ENCODE measurements at regions not wholly inside any gene's neighbourhood (a gene's known extent, or its start where the extent isn't known, plus 50 kb on each side); places are given as distances from the start of the nearest gene placed in this dataset.
"Not testable (repeated sequence)": the region's sequence is repeated elsewhere in the genome, so short reads cannot be mapped to it uniquely, and the experiment has no call there.

DNA sequence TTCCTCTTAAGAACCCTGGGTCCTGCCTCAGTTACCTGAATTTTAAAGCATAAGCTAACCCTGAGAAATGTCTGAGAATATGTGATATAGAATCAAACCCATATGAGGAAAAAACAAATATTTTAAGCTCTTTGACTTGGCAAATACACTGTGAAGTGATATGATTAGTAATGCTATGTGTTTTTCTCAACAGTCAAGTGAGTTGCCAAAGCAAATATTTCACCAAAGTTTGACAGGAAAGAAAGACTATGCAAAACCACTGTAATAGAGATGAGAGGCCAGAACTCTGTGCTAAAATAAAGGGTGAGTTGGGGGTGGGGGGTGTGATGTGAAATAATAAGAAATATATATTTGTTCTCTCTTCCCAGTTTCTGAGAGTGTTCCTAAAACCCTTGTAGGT, 613.5 kb upstream of the CCDC179 start:
- DNase-seq (ENCODE audit: low spot score) = no peak

DNA sequence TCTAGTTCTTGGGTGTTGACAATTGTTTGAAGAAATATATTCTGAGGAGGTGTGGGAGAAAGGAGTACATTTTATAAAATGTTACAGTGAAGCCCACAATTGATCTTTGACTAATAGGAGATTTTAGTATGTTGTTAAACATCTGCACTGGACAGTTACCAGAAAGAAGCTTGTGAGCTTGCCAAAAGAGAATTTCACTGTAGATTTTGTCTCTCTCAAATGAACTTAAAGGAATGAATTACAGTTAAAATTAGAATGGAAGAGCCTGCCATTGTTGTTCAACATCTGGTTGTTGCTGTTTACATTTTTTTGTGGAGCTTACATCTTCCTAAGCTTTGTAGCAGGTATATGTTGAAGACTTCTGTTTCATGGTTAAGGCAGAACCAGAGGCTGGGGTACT, 620.5 kb upstream of the CCDC179 start:
- DNase-seq (ENCODE audit: low spot score) = no peak

DNA sequence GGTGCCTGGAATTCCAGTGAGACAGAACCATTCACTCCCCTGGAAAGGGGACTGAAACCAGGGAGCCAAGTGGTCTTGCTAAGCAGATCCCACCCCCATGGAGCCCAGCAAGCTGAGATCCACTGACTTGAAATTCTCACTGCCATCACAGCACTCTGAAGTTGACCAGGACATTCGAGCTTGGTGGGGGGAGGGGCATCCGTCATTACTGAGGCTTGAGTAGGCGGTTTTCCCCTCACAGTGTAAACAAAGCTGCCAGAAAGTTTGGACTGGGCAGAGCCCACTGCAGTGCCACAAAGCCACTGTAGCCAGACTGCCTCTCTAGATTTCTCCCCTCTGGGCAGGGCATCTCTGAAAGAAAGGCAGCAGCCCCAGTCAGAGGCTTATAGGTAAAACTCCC, 623.9 kb upstream of the CCDC179 start:
- DNase-seq (ENCODE audit: low spot score) = not testable (repeated sequence)

DNA sequence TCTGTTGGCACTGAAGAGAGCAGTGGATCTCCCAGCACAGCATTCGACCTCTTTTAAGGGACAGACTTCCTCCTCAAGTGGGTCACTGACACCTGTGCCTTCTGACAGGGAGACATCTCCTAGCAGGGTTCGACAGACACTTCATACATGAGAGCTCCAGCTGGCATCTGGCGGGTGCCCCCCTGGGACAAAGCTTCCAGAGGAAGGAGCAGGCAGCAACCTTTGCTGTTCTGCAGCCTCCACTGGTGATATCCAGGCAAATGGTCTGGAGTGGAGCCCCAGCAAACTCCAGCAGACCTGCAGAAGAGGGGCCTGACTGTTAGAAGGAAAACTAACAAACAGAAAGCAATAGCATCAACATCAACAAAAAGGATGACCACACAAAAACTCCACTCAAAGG, 624.3 kb upstream of the CCDC179 start:
- not testable (repeated sequence) for DNase-seq (ENCODE audit: low spot score)

DNA sequence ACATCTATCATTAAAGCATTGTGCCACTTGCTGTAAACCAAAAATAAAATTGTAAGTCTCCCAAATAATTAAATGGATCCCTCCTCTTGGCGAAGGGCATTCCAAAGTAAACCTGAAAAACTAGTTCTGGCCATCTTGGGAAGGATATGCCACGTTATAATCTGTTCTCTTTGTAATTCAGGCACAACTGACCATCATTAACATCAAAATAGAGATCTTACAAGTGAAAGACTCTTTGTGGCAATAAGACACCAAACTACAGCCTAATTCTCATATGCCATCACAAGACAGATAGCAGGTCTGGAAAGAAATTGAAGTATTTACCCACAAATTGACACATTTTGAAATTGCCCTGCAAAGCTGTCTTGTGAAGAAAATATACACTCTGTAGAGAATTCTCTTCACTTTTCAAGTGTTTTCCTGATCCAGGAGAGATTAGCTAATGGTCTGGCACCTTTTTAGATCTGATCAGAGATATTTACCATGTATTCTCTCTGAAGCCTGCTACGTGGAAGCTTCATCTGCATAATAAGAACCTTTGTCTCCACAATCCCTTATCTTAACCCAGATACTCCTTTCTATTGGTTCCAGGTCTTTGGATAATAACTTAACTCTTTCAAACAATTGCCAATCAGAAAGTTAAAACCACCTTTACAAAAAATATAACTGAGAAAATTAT, 630.4 kb upstream of the CCDC179 start:
- DNase-seq (ENCODE audit: low spot score) = no peak

DNA sequence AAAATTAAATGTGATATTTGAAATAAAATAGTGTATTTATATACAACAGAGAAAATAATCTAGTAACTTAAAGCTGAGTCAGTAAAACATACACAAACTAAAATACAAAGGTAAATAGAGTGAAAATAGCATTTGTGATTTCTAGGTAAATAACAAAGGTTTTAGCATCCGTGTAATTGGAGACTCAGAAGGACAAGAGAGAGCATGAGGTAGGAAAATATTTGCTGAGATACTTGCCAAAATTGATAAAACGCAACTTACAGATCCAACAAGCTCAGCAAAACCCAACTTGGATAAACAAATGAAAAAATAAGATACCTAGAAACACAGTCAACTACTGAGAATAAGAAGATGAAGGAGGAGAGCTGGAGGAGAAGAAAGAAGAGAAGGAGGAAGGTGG, 634.7 kb upstream of the CCDC179 start:
- no peak for DNase-seq (ENCODE audit: low spot score)

DNA sequence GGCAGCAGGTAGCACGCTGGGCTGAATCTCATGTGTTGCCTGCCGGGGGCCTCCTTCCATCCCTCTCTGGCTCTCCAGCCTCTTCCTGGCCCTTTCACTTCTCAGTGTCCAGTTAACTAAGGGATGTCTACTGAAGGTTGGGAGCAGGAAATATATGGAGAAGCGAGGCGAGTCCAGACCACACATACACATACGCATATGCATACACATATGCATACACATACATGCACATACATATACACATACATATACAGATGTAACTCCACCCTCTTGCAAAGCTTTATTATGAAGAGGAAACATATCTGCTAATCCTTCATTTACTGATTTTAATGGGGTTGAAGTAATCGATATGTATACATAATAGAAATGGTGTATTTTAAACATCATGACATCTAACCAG, 636.1 kb upstream of the CCDC179 start:
- DNase-seq (ENCODE audit: low spot score) = no peak

DNA sequence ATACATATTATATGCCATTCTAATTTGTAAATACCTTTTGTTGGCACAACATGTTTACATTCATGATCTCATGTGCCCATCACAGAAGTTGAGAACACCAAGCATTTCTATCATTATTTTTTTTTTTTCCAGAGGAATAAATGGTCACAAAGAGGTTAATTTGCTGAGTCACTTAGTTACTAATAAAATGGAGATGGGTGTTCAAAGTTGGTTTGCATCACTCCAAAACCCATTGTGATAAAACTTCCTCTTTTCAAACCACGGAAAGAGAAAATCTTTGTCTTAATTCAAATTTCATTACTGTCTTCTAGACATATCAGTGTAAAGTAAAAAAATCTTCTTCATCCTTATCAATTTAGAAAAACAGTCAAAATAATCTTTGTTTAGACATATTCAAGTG, 636.8 kb upstream of the CCDC179 start:
- no peak for DNase-seq (ENCODE audit: low spot score)

DNA sequence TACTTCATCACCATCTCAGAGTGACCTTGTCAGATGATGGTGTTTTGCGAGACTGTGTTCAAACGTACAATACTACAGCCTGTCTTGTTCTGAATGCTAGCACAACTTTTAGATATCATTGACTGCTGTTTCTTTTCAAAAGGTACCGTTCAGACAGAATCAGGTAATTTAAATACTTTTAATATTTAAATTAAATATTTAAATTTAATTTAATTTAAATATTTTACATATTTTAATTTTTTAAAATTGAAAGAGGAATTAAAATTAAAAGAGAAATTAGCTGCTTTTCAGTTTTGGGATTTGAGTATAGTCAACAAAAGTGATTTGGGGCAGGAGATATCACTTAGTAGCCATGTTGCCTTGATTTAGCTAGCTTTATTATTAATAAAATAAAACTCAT, 642.1 kb upstream of the CCDC179 start:
- DNase-seq (ENCODE audit: low spot score) = no peak

DNA sequence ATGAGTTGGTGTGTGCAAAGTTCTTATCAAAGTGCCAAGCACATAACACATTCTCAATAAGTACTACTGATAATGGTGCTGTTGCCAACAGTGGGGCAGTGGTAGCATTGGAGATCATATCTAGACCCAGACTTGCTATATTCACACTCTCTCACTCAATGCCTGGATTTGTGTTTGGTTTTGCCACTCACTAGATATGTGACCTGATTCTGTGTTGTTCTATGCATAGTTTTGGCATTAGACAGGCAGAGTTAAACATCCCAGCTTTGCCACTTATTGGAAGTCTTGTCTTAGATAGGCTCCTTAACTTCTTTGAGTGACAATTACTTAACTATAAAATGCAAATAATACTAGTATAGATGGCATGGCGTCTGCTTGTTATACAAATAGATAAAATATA, 642.6 kb upstream of the CCDC179 start:
- DNase-seq (ENCODE audit: low spot score) = no peak

DNA sequence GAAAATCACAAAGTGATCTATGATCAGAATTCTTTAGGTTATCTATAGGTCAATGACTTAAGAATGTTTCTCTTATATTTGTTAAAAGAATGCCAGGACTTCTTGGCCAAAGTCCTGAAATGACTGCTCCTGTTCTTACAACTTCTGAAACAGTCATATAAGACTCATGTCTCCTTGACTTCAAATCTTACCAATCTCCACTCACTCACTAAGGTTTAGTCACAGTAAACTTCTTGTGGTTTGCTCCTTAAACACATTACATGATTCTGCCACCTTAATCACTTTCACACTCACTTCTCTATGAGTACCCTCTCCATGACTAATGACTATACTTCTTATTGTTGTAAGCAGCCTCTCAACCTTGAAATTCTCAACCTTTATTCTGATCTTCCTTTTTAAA, 648.7 kb upstream of the CCDC179 start:
- DNase-seq (ENCODE audit: low spot score) = no peak

DNA sequence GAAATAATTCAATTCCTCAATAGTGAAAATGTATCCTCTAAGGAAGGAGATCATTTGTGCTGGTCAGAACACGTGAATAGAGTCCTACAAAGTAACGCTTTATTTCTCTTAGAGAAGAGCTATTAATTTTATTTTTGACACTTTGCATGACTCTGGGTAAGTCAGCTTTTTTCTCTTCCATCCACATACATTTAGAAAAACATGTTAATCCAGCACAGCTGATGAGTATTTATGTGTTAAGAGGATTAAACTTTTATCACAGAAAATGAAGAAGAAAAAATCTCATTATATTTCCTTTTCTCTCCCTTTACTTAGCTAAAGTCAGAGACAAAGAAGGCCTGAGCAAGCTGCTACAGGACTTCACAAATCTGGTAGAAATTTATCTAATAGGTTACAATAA, 649.5 kb upstream of the CCDC179 start:
- no peak for DNase-seq (ENCODE audit: low spot score)

DNA sequence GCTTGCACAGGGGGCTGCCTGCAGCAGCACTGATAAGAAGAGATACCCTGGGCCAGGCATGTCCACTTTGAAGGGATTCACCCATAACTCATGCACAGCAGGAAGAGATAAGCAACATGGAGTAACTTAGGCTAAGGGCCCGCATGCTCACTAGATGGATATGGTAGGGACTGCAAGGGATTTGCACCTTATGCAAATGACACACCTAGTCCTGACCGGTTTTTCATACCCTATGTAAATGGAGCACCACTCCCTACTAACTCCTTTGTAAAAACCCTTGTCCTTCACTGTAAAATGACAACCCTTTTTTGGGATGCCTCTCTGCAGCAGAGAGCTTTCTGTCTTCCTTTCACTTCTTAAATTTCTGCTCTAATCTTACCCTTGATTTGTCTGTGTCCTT, 658.9 kb upstream of the CCDC179 start:
- no peak for DNase-seq (ENCODE audit: low spot score)

DNA sequence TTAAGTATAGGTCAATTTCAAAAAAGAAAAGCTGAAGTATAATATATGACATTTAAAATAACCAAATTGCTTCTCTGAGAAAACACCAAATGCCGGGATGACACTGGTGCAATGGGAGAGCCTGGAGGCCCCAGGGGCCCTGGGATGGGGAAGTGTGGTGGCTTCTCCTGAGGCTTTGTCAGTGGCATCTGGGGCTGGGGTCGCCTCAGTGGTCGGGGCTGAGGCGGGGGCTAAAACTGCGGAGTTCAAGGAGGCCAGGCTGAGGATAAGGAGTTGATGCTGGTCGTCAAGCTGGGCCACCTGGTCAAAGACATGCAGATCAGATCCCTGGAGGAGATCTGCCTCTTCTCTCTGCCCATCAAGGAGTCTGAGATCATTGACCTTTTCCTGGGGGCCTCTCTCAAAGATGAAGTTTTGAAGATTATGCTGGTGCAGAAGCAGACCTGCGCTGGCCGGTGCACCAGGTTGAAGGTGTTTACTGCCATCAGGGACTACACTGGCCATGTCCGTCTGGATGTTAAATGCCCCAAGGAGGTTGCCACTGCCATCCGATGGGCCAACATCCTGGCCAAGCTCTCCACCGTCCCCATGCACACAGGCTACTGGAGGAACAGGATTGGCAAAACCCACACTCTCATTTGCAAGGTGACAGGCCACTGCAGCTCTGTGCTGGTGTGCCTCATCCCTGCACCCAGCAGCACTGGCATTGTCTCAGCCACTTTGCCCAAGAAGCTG, 660.1 kb upstream of the CCDC179 start:
- no peak for DNase-seq (ENCODE audit: low spot score)

DNA sequence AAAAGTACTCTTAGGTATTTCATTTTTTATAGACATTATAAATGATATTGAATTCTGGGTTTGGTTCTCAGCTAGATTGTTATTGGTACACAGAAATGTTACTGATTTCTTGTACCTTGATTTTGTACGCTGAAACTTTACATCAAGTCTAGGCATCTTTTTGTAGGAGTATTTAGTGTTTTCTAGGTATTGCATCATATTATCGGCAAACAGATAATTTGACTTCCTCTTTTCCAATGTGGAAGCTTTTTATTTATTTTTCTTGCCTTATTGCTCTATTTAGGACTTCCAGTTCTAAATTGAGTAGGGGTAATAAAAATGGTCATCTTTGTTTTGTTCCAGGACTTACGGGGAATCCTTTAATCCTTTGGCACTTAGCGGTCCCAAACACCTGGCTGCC, 676.6 kb upstream of the CCDC179 start:
- no peak for DNase-seq (ENCODE audit: low spot score)

DNA sequence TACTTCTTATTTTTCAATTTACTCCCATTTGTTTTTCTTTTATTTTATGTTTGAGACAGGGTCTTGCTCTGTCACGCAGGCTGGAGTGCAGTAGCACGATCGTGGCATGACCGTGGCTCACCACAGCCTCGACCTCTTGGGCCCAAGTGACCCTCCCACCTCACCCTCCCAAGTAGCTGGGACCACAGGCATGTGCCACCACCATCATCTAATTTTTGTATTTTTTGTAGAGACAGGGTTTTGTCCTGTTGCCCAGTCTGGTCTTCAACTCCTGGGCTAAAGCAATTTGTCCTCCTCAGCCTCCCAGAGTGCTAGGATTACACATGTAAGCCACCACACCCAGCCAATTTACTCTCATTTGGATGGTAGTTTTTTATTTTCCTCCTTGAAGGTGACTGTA, 679.3 kb upstream of the CCDC179 start:
- DNase-seq (ENCODE audit: low spot score) = no peak

DNA sequence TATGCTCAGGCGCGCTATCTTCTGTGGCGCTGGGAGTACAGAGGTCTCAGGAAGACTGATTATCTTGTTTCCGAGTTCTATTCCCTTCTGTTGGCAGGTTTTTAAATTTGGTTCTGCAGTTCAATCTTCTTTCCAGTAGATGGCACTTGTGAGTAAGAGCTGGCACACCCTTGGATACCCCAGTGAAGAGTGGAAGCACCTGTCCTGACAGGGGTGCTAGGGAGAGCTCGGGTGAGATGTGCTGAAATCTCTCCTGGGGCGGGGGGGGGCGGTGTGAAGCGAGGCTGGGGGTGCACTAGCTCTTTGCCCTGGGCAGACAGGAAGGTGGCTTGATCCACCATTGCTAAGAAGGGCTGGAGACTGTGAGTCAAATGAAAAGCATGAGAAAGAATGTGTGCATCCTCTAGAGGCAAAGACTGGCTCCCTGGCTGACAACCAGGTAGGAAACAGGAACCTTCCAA, 679.9 kb upstream of the CCDC179 start:
- DNase-seq (ENCODE audit: low spot score) = peak; percentile 70

DNA sequence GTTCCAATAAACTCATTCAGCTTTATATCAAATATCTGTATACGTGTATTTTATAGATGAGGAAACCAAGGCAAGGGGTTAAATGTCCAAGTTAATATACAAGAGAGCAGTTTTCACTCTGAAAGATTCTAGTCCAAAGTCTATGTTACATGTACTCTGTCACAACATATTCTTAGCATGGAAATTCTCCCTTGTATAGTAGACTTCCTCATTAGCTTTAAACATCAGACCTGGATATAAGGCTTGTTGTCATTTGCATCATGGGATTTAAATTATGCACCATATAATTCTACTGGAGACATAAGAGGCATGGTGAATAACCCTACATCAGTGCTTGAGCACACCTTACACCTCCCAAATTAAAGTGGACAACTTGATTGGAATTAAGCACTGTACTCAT, 681.9 kb upstream of the CCDC179 start:
- no peak for DNase-seq (ENCODE audit: low spot score)

DNA sequence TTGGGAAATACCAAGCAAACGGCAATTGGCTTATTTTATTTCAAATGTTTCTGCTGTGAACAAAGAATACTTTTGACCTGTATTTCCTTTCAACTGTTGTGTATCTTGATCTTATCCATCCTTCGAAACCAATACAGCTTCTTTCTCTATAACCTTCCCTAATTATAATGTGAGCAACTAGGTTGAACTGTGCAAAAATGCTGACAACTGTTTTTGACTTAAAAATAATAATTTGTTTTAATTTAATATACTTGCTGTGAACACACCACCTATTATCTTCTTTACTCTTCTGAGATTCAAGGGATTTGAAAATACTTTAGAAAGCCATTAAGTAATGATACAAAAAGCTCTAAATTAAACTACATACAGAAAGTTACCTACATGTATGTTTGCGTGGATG, 682.5 kb upstream of the CCDC179 start:
- no peak for DNase-seq (ENCODE audit: low spot score)

DNA sequence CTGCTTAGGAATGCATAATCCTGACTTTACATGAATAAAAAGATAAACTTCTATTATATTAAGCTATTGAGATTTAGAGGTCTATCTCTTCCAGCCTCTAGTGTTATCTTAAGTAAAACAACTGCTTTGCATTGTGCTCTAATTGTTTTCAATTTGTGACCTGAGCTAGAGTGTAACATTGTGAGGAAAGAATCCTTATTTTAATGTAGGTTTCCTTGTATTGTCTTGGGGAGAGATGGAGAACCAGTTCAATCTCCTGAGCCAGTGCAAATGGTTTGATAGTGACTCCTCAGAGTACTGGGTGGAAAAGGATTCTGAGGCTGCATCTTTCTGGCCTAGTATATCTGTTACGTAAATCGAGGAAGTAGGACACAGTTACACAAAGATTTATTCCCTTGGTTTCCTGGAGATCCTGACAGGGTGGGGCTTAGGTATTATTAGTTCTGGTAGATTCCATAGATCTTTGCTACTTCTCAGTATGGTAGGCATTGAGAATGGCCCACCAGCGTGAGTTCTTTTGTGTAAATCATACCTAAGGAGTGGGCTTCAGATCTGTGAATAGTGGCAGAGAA, 683.5 kb upstream of the CCDC179 start:
- no peak for DNase-seq (ENCODE audit: low spot score)

DNA sequence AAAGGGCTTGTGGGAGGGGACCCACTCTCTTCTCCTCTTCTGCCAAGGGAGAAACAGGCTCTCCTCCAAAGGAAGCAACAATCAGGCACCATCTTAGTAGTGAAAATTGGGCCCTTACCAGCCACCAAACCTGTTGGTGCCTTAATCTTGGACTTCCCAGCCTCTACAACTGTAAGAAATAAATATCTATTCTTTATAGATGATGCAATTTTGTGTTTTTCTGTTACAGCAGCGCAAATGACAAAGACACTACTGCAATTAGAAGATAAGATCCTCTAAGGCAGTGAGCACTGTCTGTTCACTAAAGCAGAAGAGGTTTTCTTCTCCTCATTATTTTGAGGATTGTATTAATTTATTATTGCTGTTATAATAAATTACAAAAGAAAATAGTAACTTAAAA, 691.4 kb upstream of the CCDC179 start:
- no peak for DNase-seq (ENCODE audit: low spot score)

DNA sequence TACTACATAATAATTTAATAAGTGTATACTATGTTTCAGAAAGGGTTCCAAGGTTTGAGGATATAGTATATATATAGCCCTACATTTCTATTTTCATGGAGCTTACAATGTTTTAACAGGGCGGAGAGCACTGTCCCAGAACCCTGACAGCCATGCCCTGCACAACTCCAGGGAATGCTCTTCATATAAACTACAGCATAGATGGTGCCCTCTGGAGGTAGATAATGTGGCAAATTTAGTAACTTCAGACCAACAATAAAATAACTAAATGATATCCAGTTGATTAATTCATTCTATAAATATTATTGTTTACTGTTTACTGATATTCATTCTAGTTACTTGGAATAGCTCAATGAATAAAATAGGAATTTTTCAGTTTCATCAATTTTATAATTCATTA, 693.7 kb upstream of the CCDC179 start:
- DNase-seq (ENCODE audit: low spot score) = no peak

DNA sequence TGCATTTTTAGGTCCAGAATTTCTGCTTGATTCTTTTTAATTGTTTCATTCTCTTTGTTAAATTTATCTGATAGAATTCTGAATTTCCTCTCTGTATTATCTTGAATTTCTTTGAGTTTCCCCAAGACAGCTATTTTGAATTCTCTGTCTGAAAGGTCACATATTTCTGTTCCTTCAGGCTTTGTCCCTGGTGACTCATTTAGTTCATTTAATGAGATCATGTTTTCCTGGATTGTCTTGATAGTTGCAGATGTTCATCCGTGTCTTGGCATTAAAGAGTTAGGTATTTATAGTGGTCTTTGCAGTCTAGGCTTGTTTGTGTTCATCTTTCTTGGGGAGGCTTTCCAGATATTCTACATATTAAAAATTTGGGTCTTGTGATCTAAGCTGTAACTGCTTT, 694.8 kb upstream of the CCDC179 start:
- DNase-seq (ENCODE audit: low spot score) = peak; percentile 2

All from GM03348 (cell line).